ENCODE measurements at regions not wholly inside any gene's neighbourhood (a gene's known extent, or its start where the extent isn't known, plus 50 kb on each side); places are given as distances from the start of the nearest gene placed in this dataset.

- DNase-seq (ENCODE audit: low spot score in 2 of 2), result no peak
- WGBS, result 50% methylated on average over 2 of the region's 2 CpGs
- H3K4me1 ChIP-seq, result no peaks in the 10 kb centered on the region
- TF ChIP-seq POLR2A (IDR thresholded peaks at IDR 0.05), result no peak
- TF ChIP-seq CTCF (IDR thresholded peaks at IDR 0.05), result no peak
- no peak for TF ChIP-seq EP300 (IDR thresholded peaks at IDR 0.05)
- no peak for TF ChIP-seq POLR2AphosphoS5 (IDR thresholded peaks at IDR 0.05)
- H3K27ac ChIP-seq, result no peak overlapping the region
- no peak overlapping the region for H3K4me3 ChIP-seq
- no peaks in the 10 kb centered on the region for H3K36me3 ChIP-seq
- no peaks in the 10 kb centered on the region for H3K9me3 ChIP-seq
- H3K27me3 ChIP-seq, result no peaks in the 10 kb centered on the region
Measured at GRCh38 chr16:79528338-79528737, 72.2 kb downstream of the MAF start.

DNA sequence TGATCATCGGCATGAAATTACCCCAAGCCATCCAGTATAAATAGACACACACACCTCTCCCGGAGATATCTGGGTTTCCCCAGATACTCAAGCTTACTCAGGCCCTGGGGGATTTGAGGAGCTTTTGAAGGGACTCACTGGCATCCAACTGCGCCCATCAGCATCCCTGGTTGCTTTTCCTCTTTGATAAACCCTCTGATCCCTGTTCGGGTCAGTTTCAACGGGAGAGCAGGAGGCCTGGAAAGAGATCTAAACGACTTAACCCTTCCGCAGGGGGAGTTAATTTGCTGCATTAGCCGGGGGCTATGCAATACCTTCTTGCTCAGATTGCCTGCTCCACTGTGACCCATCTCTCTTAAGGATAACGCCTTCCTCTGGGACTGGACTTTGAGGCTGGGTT is 76.6 kb downstream of the MAF start:
- Histone ChIP-seq H3K27ac (no peak overlapping the region), H3K9me3 (no peaks in the 10 kb centered on the region), H3K27me3 (no peaks in the 10 kb centered on the region), H3K4me3 (no peak overlapping the region), H3K4me1 (no peaks in the 10 kb centered on the region), H3K36me3 (no peaks in the 10 kb centered on the region)
- TF ChIP-seq POLR2A (IDR thresholded peaks at IDR 0.05) (no peak), POLR2AphosphoS5 (IDR thresholded peaks at IDR 0.05) (no peak), EP300 (IDR thresholded peaks at IDR 0.05) (no peak), CTCF (IDR thresholded peaks at IDR 0.05) (no peak)
- WGBS, result 66% methylated on average over 9 of the region's 9 CpGs
- no peak for DNase-seq (ENCODE audit: low spot score in 2 of 2)

DNA sequence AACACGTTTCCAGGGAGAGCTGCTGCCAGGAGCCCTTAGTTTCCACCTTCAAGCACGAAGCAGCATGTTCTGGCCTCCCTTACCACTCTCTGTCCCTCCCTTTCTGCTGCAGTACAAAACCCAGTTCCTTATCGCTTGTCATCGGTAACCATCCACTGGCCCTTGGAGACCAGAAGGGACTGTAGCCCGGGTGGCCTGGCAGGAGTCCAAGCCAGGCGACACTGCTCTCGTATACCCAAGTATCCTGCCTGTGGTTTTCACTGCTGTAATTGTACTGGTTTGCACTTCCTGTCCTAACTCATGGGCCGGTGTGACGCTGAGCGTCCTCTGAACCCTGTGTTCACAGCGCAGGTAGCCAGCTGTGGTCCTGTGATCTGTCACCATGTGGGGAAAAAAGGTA is 81.1 kb downstream of the MAF start:
- no peak overlapping the region for H3K27ac ChIP-seq
- H3K36me3 ChIP-seq, result no peaks in the 10 kb centered on the region
- TF ChIP-seq CTCF (IDR thresholded peaks at IDR 0.05), result no peak
- TF ChIP-seq EP300 (IDR thresholded peaks at IDR 0.05), result no peak
- no peak for TF ChIP-seq POLR2AphosphoS5 (IDR thresholded peaks at IDR 0.05)
- TF ChIP-seq POLR2A (IDR thresholded peaks at IDR 0.05), result no peak
- no peak for DNase-seq (ENCODE audit: low spot score in 2 of 2)
- no peaks in the 10 kb centered on the region for H3K27me3 ChIP-seq
- H3K9me3 ChIP-seq, result no peaks in the 10 kb centered on the region
- 74% methylated on average over 7 of the region's 11 CpGs for WGBS
- no peak overlapping the region for H3K4me3 ChIP-seq
- no peaks in the 10 kb centered on the region for H3K4me1 ChIP-seq

GRCh38 chr16:79517156-79517555 is 83.4 kb downstream of the MAF start:
- DNase-seq (ENCODE audit: low spot score in 2 of 2), result no peak
- H3K9me3 ChIP-seq, result no peaks in the 10 kb centered on the region
- TF ChIP-seq EP300 (IDR thresholded peaks at IDR 0.05), result no peak
- no peak for TF ChIP-seq POLR2A (IDR thresholded peaks at IDR 0.05)
- TF ChIP-seq POLR2AphosphoS5 (IDR thresholded peaks at IDR 0.05), result no peak
- no peak for TF ChIP-seq CTCF (IDR thresholded peaks at IDR 0.05)
- H3K4me1 ChIP-seq, result no peaks in the 10 kb centered on the region
- no peaks in the 10 kb centered on the region for H3K27me3 ChIP-seq
- H3K27ac ChIP-seq, result no peak overlapping the region
- 27% methylated on average over 2 of the region's 2 CpGs for WGBS
- H3K36me3 ChIP-seq, result no peaks in the 10 kb centered on the region
- no peak overlapping the region for H3K4me3 ChIP-seq

- WGBS, result 91% methylated on average over 5 of the region's 5 CpGs
- Histone ChIP-seq H3K36me3 (no peaks in the 10 kb centered on the region), H3K9me3 (no peaks in the 10 kb centered on the region), H3K4me3 (no peak overlapping the region), H3K4me1 (peaks cover 5% of the 10 kb centered on the region), H3K27me3 (no peaks in the 10 kb centered on the region), H3K27ac (no peak overlapping the region)
- TF ChIP-seq EP300 (IDR thresholded peaks at IDR 0.05) (no peak), CTCF (IDR thresholded peaks at IDR 0.05) (no peak), POLR2A (IDR thresholded peaks at IDR 0.05) (no peak), POLR2AphosphoS5 (IDR thresholded peaks at IDR 0.05) (no peak)
- DNase-seq (ENCODE audit: low spot score in 2 of 2), result no peak
Measured at GRCh38 chr16:79510879-79511278, 89.7 kb downstream of the MAF start.
